Loucy (cell line): ENCODE measurements at regions not wholly inside any gene's neighbourhood (a gene's known extent, or its start where the extent isn't known, plus 50 kb on each side); places are given as distances from the start of the nearest gene placed in this dataset.

Source experiments
- H2AFZ ChIP-seq: fragments of 200-600 bp; sonication (generic); 2 replicates; pipeline ENCODE4 v1.6.0; 2016; ENCODE audit warnings: antibody characterized with exemption, mild to moderate bottlenecking, low read length, moderate library complexity
- H3F3A ChIP-seq: fragments of 200-600 bp; 2 replicates; pipeline ENCODE4 v1.6.0; 2016; ENCODE audit warnings: antibody characterized with exemption, low read depth, mild to moderate bottlenecking
- H3K27me3 ChIP-seq: fragments of 200-600 bp; sonication (generic); 2 replicates; pipeline ENCODE4 v1.6.1; 2014; ENCODE audit warnings: low read length, mild to moderate bottlenecking; ENCODE audit not compliant: insufficient read depth, poor library complexity, severe bottlenecking
- H3K36me3 ChIP-seq: fragments of 200-600 bp; sonication (generic); 2 replicates; pipeline ENCODE4 v1.6.1; 2016; ENCODE audit warnings: low read length; ENCODE audit not compliant: insufficient read depth
- H3K4me1 ChIP-seq: fragments of 200-600 bp; sonication (generic); 2 replicates; pipeline ENCODE4 v1.5.1; 2014; ENCODE audit warnings: low read length, mild to moderate bottlenecking; ENCODE audit not compliant: insufficient read depth, poor library complexity, severe bottlenecking
- H3K4me2 ChIP-seq: fragments of 200-600 bp; sonication (generic); 2 replicates; pipeline ENCODE4 v1.6.0; 2014; ENCODE audit warnings: antibody characterized with exemption, low read length, low read depth, mild to moderate bottlenecking; ENCODE audit not compliant: poor library complexity, severe bottlenecking
- H3K4me3 ChIP-seq: fragments of 200-600 bp; sonication (generic); 2 replicates; pipeline ENCODE4 v1.5.1; 2014; ENCODE audit warnings: low read length, mild to moderate bottlenecking, mixed read lengths; ENCODE audit not compliant: poor library complexity, severe bottlenecking
- H3K79me2 ChIP-seq: fragments of 200-600 bp; sonication (generic); 2 replicates; pipeline ENCODE4 v1.6.1; 2014; ENCODE audit warnings: low read length; ENCODE audit not compliant: insufficient read depth
- H3K9ac ChIP-seq: fragments of 200-600 bp; sonication (generic); 2 replicates; pipeline ENCODE4 v1.6.0; 2014; ENCODE audit warnings: mild to moderate bottlenecking, low read depth, low read length, moderate library complexity; ENCODE audit not compliant: poor library complexity, severe bottlenecking
- H3K9me2 ChIP-seq: fragments of 200-600 bp; sonication (generic); replicated peaks from 2 replicates; pipeline ENCODE4 v1.6.1; 2016; ENCODE audit warnings: low read depth, low read length, mixed read lengths
- H3K9me3 ChIP-seq: fragments of 200-600 bp; sonication (generic); 2 replicates; pipeline ENCODE4 v1.6.1; 2014; ENCODE audit warnings: mild to moderate bottlenecking, antibody characterized with exemption, low read length, low read depth; ENCODE audit not compliant: insufficient read depth
- H4K20me1 ChIP-seq: fragments of 200-600 bp; sonication (generic); 2 replicates; pipeline ENCODE4 v1.6.0; 2014; ENCODE audit warnings: antibody characterized with exemption, low read length, mild to moderate bottlenecking; ENCODE audit not compliant: insufficient read depth, poor library complexity, severe bottlenecking
- EZH2phosphoT487 ChIP-seq: fragments of 200-600 bp; IDR thresholded peaks from 2 replicates; pipeline ENCODE4 v1.6.1; 2018; ENCODE audit warnings: antibody characterized with exemption, mild to moderate bottlenecking, moderate library complexity, borderline replicate concordance
- TF ChIP-seq, protein P1 (sequence below): fragments of 200-600 bp; sonication (generic); conservative IDR thresholded peaks from 2 replicates; pipeline ENCODE4 v1.5.1; 2014; ENCODE audit warnings: mild to moderate bottlenecking, antibody characterized with exemption, low read length

DNA sequence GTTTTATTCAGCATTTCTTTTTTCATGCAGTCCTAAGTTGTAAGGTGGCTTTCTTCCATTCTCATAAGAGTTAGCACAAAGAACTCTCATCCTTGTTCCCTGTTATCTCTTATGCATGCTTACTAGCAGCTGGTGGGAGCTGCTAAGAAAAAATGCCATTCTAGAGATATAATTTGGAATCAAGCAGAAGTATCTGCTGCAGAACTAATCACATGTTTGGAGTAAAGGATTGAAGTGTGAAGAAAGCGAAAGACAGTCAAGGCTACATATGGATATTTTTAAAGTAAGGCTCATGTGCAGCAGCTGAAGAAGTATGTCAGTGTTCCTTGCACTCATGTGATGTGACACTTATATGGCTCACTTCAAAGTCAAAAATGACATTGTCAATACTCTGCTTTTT, 116.2 kb upstream of the PCED1B start:
- Histone ChIP-seq H3K79me2 (no peaks in the 10 kb centered on the region), H2AFZ (no peak overlapping the region), H3K4me1 (no peaks in the 10 kb centered on the region), H3K36me3 (no peaks in the 10 kb centered on the region), H4K20me1 (no peaks in the 10 kb centered on the region), H3K9ac (no peak overlapping the region), H3K9me2 (no peaks in the 10 kb centered on the region), H3K27me3 (no peaks in the 10 kb centered on the region), H3K9me3 (no peaks in the 10 kb centered on the region), H3K4me2 (no peak overlapping the region), H3F3A (no peaks in the 10 kb centered on the region), H3K4me3 (no peak overlapping the region)
- TF ChIP-seq EZH2phosphoT487: no peak
- TF ChIP-seq, protein P1, sequence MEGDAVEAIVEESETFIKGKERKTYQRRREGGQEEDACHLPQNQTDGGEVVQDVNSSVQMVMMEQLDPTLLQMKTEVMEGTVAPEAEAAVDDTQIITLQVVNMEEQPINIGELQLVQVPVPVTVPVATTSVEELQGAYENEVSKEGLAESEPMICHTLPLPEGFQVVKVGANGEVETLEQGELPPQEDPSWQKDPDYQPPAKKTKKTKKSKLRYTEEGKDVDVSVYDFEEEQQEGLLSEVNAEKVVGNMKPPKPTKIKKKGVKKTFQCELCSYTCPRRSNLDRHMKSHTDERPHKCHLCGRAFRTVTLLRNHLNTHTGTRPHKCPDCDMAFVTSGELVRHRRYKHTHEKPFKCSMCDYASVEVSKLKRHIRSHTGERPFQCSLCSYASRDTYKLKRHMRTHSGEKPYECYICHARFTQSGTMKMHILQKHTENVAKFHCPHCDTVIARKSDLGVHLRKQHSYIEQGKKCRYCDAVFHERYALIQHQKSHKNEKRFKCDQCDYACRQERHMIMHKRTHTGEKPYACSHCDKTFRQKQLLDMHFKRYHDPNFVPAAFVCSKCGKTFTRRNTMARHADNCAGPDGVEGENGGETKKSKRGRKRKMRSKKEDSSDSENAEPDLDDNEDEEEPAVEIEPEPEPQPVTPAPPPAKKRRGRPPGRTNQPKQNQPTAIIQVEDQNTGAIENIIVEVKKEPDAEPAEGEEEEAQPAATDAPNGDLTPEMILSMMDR: no peak

DNA sequence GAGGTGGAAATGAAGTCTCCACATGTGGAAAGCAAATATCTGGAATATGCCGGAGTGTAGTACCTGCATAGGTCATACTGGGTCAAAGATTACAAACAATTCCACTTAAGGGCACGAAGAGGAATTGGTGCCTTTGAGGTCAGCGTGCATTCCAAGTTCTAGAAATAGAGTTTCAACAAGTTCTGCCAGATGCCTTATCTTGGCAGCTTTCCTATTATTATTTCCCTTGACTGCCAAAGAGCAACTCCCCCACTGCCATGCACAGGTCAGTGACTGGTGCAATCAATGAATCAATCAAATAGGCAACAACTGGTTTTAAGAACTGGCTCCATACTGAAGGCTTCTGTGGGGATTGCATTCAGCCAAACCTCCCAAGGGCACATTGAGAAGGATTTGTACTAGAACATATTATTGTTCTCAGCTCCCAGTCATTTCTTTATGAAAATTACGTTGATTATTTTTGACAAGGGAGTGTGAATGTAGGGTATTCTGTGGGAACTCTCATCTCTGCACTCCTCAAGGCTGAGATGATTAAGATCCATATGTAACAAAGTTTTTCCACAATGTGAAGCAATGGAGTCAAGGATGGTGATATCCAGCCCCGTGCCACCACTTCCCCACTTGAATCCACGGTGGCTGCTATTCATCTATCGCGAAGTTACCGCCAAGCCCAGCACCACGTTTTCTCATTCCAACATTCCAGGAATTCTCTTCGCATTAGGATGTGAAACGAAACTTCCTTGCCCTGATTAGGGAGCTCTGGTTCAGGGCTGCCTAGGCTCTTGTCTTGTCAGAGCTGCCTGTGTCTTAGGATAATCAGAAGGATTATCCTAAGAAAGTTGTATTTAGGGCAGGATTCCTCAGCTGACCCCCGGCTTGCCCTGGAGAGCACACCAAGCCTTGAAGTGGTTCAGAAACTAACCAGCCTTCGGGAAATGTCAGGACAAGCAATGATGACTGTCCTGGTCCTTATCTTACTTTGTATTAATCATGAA, 115.1 kb upstream of the PCED1B start:
- H2AFZ ChIP-seq: no peak overlapping the region
- TF ChIP-seq EZH2phosphoT487: no peak
- TF ChIP-seq, protein P1: no peak
- no peaks in the 10 kb centered on the region for H3K27me3 ChIP-seq
- H3K36me3 ChIP-seq: no peaks in the 10 kb centered on the region
- H3K9me3 ChIP-seq: no peaks in the 10 kb centered on the region
- no peaks in the 10 kb centered on the region for H3K4me1 ChIP-seq
- no peaks in the 10 kb centered on the region for H3K79me2 ChIP-seq
- H3K4me3 ChIP-seq: no peak overlapping the region
- no peaks in the 10 kb centered on the region for H3F3A ChIP-seq
- no peaks in the 10 kb centered on the region for H3K9me2 ChIP-seq
- no peaks in the 10 kb centered on the region for H4K20me1 ChIP-seq
- no peak overlapping the region for H3K4me2 ChIP-seq
- H3K9ac ChIP-seq: no peak overlapping the region

DNA sequence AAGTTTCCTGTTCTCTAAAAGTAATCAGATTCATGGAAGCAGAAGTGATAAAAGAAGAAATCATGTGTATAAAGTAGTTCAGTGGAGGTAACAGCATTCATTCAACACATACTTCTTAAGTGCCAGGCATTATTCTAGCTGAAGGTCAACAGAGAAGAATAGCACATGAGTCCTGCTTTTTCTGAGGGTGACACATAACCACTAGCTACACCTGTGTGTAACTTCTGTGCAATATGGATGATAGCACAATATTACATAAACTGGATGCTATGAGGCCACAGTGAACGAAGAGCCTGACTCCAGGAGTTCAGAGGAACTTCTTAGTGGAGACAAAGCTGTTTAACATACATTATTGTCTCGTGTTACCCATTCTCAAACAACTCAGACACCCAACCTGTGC, 114.3 kb upstream of the PCED1B start:
- Histone ChIP-seq H3K9ac (no peak overlapping the region), H3K36me3 (no peaks in the 10 kb centered on the region), H3K4me2 (no peak overlapping the region), H3K4me1 (no peaks in the 10 kb centered on the region), H3K9me2 (no peaks in the 10 kb centered on the region), H4K20me1 (no peaks in the 10 kb centered on the region), H3K79me2 (no peaks in the 10 kb centered on the region), H3K4me3 (no peak overlapping the region), H3K9me3 (no peaks in the 10 kb centered on the region), H3K27me3 (no peaks in the 10 kb centered on the region), H2AFZ (no peak overlapping the region), H3F3A (no peaks in the 10 kb centered on the region)
- TF ChIP-seq, protein P1: no peak
- no peak for TF ChIP-seq EZH2phosphoT487
